Vagina (tissue), 2 donors: ENCODE measurements at regions not wholly inside any gene's neighbourhood (a gene's known extent, or its start where the extent isn't known, plus 50 kb on each side); places are given as distances from the start of the nearest gene placed in this dataset.

ENCODE experiments used
- CTCF ChIP-seq, 3 experiments: fragments of 450-650 bp in 2 of 3; fragments of 200-600 bp in 1 of 3; sonication (generic) in 1 of 3; IDR thresholded peaks; one replicate each; pipeline ENCODE4 v1.5.1; 2017 to 2019; ENCODE audit warnings: antibody characterized with exemption in 3 of 3, mild to moderate bottlenecking in 2 of 3, moderate library complexity in 2 of 3
- POLR2A ChIP-seq, 2 donors: fragments of 450-650 bp; IDR thresholded peaks; one replicate each; pipeline ENCODE4 v1.6.1; 2017; ENCODE audit warnings: antibody characterized with exemption in 2 of 2, mild to moderate bottlenecking in 2 of 2, moderate library complexity in 2 of 2
- POLR2AphosphoS5 ChIP-seq, 2 donors: sonication (generic); formaldehyde crosslinking; IDR thresholded peaks; one replicate each; pipeline ENCODE4 v1.9.0; 2017; ENCODE audit warnings: antibody characterized with exemption in 2 of 2, mild to moderate bottlenecking in 2 of 2, low read depth in 1 of 2; ENCODE audit not compliant: insufficient read depth in 1 of 2

GRCh38 chr6:156028335-156029131 is 572.9 kb upstream of the NOX3 start:
- no peak for TF ChIP-seq POLR2AphosphoS5 (IDR thresholded peaks at IDR 0.05; ENCODE audit: insufficient read depth in 1 of 2, low read depth in 1 of 2)
- no peak for TF ChIP-seq POLR2A (IDR thresholded peaks at IDR 0.05)
- TF ChIP-seq CTCF (IDR thresholded peaks at IDR 0.05): no peak
